MCF 10A (cell line): ENCODE measurements at regions not wholly inside any gene's neighbourhood (a gene's known extent, or its start where the extent isn't known, plus 50 kb on each side); places are given as distances from the start of the nearest gene placed in this dataset.

Experiments
- BruUV-seq: library from RNA; stranded (reverse); fragments of 400-500 nt; replicated peaks from 2 replicates; lab custom pipeline; 2021; lab: Mats Ljungman, UMichigan
- CTCF ChIA-PET: fragments of 300-600 bp; sonication (Branson Sonifier 250); formaldehyde crosslinking; extraction: SDS; loops from one replicate; lab custom pipeline; 2021; ENCODE audit warnings: antibody characterized with exemption, inconsistent platforms; lab: Yijun Ruan, JAX
- POLR2A ChIA-PET: fragments of 300-600, 350-650 bp; sonication (Branson Sonifier 250); formaldehyde crosslinking; extraction: SDS; loops from one replicate; lab custom pipeline; 2020; ENCODE audit warnings: antibody characterized with exemption, inconsistent platforms; lab: Yijun Ruan, JAX
- DNase-seq: peaks from one replicate; pipeline ENCODE4 v3.0.0-alpha.2; 2018; ENCODE audit not compliant: unreplicated experiment
- H3K27ac Mint-ChIP-seq: one replicate; pipeline ENCODE4 v1.8.0; 2022; ENCODE audit warnings: mild to moderate bottlenecking, low read depth, mixed read lengths; ENCODE audit not compliant: unreplicated experiment
- H3K27me3 Mint-ChIP-seq: one replicate; pipeline ENCODE4 v1.8.0; 2022; ENCODE audit warnings: mixed read lengths; ENCODE audit not compliant: insufficient read depth, unreplicated experiment
- H3K36me3 Mint-ChIP-seq: one replicate; pipeline ENCODE4 v1.8.0; 2022; ENCODE audit warnings: mild to moderate bottlenecking, moderate library complexity, mixed read lengths; ENCODE audit not compliant: insufficient read depth, unreplicated experiment
- H3K4me1 Mint-ChIP-seq: one replicate; pipeline ENCODE4 v1.8.0; 2022; ENCODE audit warnings: mixed read lengths; ENCODE audit not compliant: insufficient read depth, unreplicated experiment
- H3K4me3 Mint-ChIP-seq: one replicate; pipeline ENCODE4 v1.8.0; 2022; ENCODE audit warnings: mild to moderate bottlenecking, moderate library complexity, mixed read lengths; ENCODE audit not compliant: unreplicated experiment
- H3K9me3 Mint-ChIP-seq: one replicate; pipeline ENCODE4 v1.8.0; 2022; ENCODE audit warnings: mixed read lengths; ENCODE audit not compliant: unreplicated experiment
- CTCF ChIP-seq: fragments of 200-600 bp; IDR thresholded peaks from one replicate; pipeline ENCODE4 v1.8.0; 2022; ENCODE audit warnings: antibody characterized with exemption, mild to moderate bottlenecking; ENCODE audit not compliant: unreplicated experiment
- intact Hi-C: fragments of 100-400 bp; cut with micrococcal nuclease; formaldehyde crosslinking; loops from 2 replicates; pipeline ENCODE4 v1.14.1; 2022

DNA sequence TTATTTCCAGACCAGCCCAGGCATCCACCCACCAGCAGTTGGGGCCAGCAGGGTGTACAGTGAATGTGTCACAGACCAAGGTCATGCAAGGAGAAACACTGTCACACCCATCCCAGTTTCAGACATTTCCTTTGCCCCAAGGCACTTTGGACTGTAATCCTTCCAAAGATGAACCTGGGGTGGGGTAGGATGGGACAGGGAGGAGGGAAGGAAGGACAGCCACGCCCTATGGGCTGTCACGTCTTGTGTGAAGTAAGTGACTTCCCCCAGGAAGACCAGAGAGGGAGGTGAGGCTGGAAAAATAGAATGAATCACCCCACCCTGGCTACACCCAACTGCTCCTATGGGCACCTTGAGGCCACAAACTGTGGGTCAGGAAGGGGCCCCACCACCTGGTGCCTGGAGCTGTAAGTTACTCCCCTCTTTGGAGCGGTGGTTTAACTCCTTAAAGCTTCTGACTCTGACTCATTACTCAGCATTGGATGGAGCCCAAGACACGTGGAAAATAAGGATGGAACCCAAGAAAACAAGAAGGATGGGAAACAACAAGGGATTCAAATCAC, 349.9 kb upstream of the KLF3 start:
- CTCF ChIA-PET: interaction anchor here (0.6 to 3.2 kb wide), 13 partner anchors 8 to 377 kb away, joined by 3 to 29 read pairs (median 5); no protein-coding TSS in a partner anchor
- H3K4me1 Mint-ChIP-seq: peaks cover 47% of the 10 kb centered on the region
- POLR2A ChIA-PET: interaction anchor here (0.6 to 12.4 kb wide), 9 partner anchors 9 to 361 kb away, joined by 3 to 192 read pairs (median 5); no protein-coding TSS in a partner anchor
- H3K36me3 Mint-ChIP-seq: no peaks in the 10 kb centered on the region
- TF ChIP-seq CTCF: no peak
- peak overlapping the region; percentile 44 for H3K27ac Mint-ChIP-seq
- intact Hi-C loops: no loop called here
- BruUV-seq: no TSS peak
- no peak overlapping the region for H3K4me3 Mint-ChIP-seq
- peaks cover 7% of the 10 kb centered on the region for H3K9me3 Mint-ChIP-seq
- peak; percentile 89 for DNase-seq
- H3K27me3 Mint-ChIP-seq: no peaks in the 10 kb centered on the region

- Mint-ChIP-seq H3K4me3 (no peak overlapping the region), H3K36me3 (no peaks in the 10 kb centered on the region), H3K9me3 (peaks cover 7% of the 10 kb centered on the region), H3K27ac (peak overlapping the region; percentile 44), H3K27me3 (no peaks in the 10 kb centered on the region), H3K4me1 (peaks cover 42% of the 10 kb centered on the region)
- BruUV-seq: no TSS peak
- intact Hi-C loops: no loop called here
- ChIA-PET POLR2A (interaction anchor here (0.7 to 12.4 kb wide), 11 partner anchors 8 to 360 kb away, joined by 3 to 192 read pairs (median 4); no protein-coding TSS in a partner anchor), CTCF (interaction anchor here (0.6 to 3.2 kb wide), 18 partner anchors 12 to 416 kb away, joined by 3 to 29 read pairs (median 4); no protein-coding TSS in a partner anchor)
- TF ChIP-seq CTCF: no peak
- DNase-seq: peak; percentile 87
These were observed 349.3 kb upstream of the KLF3 start for GRCh38 chr4:38314663-38315062.

- no TSS peak for BruUV-seq
- no peak for TF ChIP-seq CTCF
- POLR2A ChIA-PET: interaction anchor here (0.7 to 12.4 kb wide), 9 partner anchors 11 to 359 kb away, joined by 3 to 192 read pairs (median 4); no protein-coding TSS in a partner anchor
- peaks cover 41% of the 10 kb centered on the region for H3K4me1 Mint-ChIP-seq
- peaks cover 7% of the 10 kb centered on the region for H3K9me3 Mint-ChIP-seq
- intact Hi-C loops: no loop called here
- no peaks in the 10 kb centered on the region for H3K27me3 Mint-ChIP-seq
- CTCF ChIA-PET: interaction anchor here (0.6 to 3.2 kb wide), 17 partner anchors 13 to 415 kb away, joined by 3 to 29 read pairs (median 4); no protein-coding TSS in a partner anchor
- no peak overlapping the region for H3K4me3 Mint-ChIP-seq
- no peak for DNase-seq
- H3K27ac Mint-ChIP-seq: peak overlapping the region; percentile 44
- no peaks in the 10 kb centered on the region for H3K36me3 Mint-ChIP-seq
These were observed 348.7 kb upstream of the KLF3 start for GRCh38 chr4:38315286-38315685.

DNA sequence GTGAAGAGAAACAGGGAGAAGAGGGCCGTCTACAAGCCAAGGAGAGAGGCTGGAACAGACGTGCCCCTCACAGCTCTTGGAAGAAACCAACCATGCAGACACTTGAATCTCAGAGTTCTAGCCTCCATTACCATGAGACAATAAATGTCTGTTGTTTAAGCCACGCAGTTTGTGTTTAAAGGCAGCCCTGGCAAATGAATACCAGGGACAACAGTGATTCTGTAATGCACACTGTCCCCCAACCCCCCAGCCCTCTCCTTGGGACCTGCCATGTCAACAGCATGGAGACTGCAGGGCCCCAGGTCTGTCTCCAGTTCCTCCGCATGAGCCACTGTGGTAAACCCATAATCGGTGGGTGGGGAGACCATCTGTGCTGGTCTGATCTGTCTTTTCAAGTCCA, 348.0 kb upstream of the KLF3 start:
- CTCF ChIA-PET: interaction anchor here (1.0 to 2.5 kb wide), 3 partner anchors 74 to 359 kb away, joined by 4 to 16 read pairs (median 9); no protein-coding TSS in a partner anchor
- Mint-ChIP-seq H3K4me3 (no peak overlapping the region), H3K9me3 (peaks cover 7% of the 10 kb centered on the region), H3K27ac (no peak overlapping the region), H3K36me3 (no peaks in the 10 kb centered on the region), H3K27me3 (no peaks in the 10 kb centered on the region), H3K4me1 (peaks cover 36% of the 10 kb centered on the region)
- TF ChIP-seq CTCF: no peak
- POLR2A ChIA-PET: interaction anchor here (1.5 to 12.4 kb wide), 3 partner anchors 70 to 359 kb away, joined by 5 to 192 read pairs (median 106); no protein-coding TSS in a partner anchor
- DNase-seq: no peak
- intact Hi-C loops: no loop called here
- BruUV-seq: no TSS peak
